GM23338 (cell line): ENCODE measurements at regions not wholly inside any gene's neighbourhood (a gene's known extent, or its start where the extent isn't known, plus 50 kb on each side); places are given as distances from the start of the nearest gene placed in this dataset.

Experiments used
- ATAC-seq: fragments of 200-7000 bp; cut with Tn5 transposase; 3 replicates; pipeline ENCODE4 v1.9.1; 2020
- DNase-seq: peaks from one replicate; pipeline ENCODE4 v3.0.0-alpha.2; 2015; ENCODE audit warnings: low spot score
- H2AFZ ChIP-seq: fragments of 200-600 bp; sonication (generic); 2 replicates; pipeline ENCODE4 v1.8.0; 2016; ENCODE audit warnings: antibody characterized with exemption, mild to moderate bottlenecking, moderate library complexity
- H3F3A ChIP-seq: fragments of 200-600 bp; sonication (generic); replicated peaks from 2 replicates; pipeline ENCODE4 v1.8.0; 2017; ENCODE audit warnings: antibody characterized with exemption, mixed run types, low read depth
- H3K27ac ChIP-seq: fragments of 200-600 bp; sonication (generic); 2 replicates; pipeline ENCODE4 v1.6.1; 2016; ENCODE audit warnings: low read depth
- H3K27me3 ChIP-seq: fragments of 200-600 bp; sonication (generic); 2 replicates; pipeline ENCODE4 v1.8.0; 2016; ENCODE audit warnings: mild to moderate bottlenecking, mixed run types, moderate library complexity; ENCODE audit not compliant: insufficient read depth
- H3K36me3 ChIP-seq: fragments of 200-600 bp; sonication (generic); 2 replicates; pipeline ENCODE4 v1.8.0; 2016; ENCODE audit warnings: mild to moderate bottlenecking; ENCODE audit not compliant: insufficient read depth
- H3K4me1 ChIP-seq: fragments of 200-600 bp; sonication (generic); 2 replicates; pipeline ENCODE4 v1.8.0; 2016; ENCODE audit warnings: mild to moderate bottlenecking, moderate library complexity; ENCODE audit not compliant: insufficient read depth
- H3K4me2 ChIP-seq: fragments of 200-600 bp; sonication (generic); 2 replicates; pipeline ENCODE4 v1.7.1; 2017; ENCODE audit warnings: mixed run types
- H3K4me3 ChIP-seq: fragments of 200-600 bp; sonication (generic); 2 replicates; pipeline ENCODE4 v1.6.1; 2016; ENCODE audit warnings: mixed run types
- H3K79me2 ChIP-seq: fragments of 200-600 bp; sonication (generic); replicated peaks from 2 replicates; pipeline ENCODE4 v1.8.0; 2017; ENCODE audit warnings: mild to moderate bottlenecking; ENCODE audit not compliant: insufficient read depth
- H3K9me2 ChIP-seq: fragments of 200-600 bp; sonication (generic); 2 replicates; pipeline ENCODE4 v1.8.0; 2017; ENCODE audit not compliant: insufficient read depth
- H4K20me1 ChIP-seq: fragments of 200-600 bp; sonication (generic); replicated peaks from 2 replicates; pipeline ENCODE4 v1.8.0; 2017; ENCODE audit warnings: mild to moderate bottlenecking; ENCODE audit not compliant: insufficient read depth
- H3K27ac Mint-ChIP-seq: 2 replicates; pipeline ENCODE4 v1.8.0; 2020; ENCODE audit warnings: inconsistent platforms, mild to moderate bottlenecking, moderate library complexity, mixed read lengths
- H3K27me3 Mint-ChIP-seq: 3 replicates; pipeline ENCODE4 v1.8.0; 2022; ENCODE audit warnings: low read depth, mild to moderate bottlenecking, moderate library complexity, mixed read lengths, inconsistent platforms; ENCODE audit not compliant: insufficient read depth, poor library complexity
- H3K36me3 Mint-ChIP-seq: 3 replicates; pipeline ENCODE4 v1.8.0; 2021; ENCODE audit warnings: low read depth, mild to moderate bottlenecking, inconsistent platforms, moderate library complexity, mixed read lengths
- H3K4me1 Mint-ChIP-seq: 3 replicates; pipeline ENCODE4 v1.8.0; 2020; ENCODE audit warnings: mild to moderate bottlenecking, inconsistent platforms, mixed read lengths
- H3K4me3 Mint-ChIP-seq: 3 replicates; pipeline ENCODE4 v1.8.0; 2021; ENCODE audit warnings: moderate library complexity, mild to moderate bottlenecking, inconsistent platforms, mixed read lengths
- H3K9me3 Mint-ChIP-seq: 3 replicates; pipeline ENCODE4 v1.8.0; 2020; ENCODE audit warnings: moderate library complexity, mild to moderate bottlenecking, inconsistent platforms, mixed read lengths
- CREB1 ChIP-seq: fragments of 250-450 bp; sonication (Bioruptor Pico); IDR thresholded peaks from 2 replicates; pipeline ENCODE4 v1.5.0; 2020; ENCODE audit warnings: low read depth, mild to moderate bottlenecking, moderate library complexity
- EZH2 ChIP-seq: fragments of 200-600 bp; sonication (generic); IDR thresholded peaks from one replicate; pipeline ENCODE4 v1.8.0; 2017; ENCODE audit warnings: antibody characterized with exemption, mild to moderate bottlenecking, low read depth; ENCODE audit not compliant: unreplicated experiment
- EZH2phosphoT487 ChIP-seq: fragments of 200-600 bp; sonication (generic); IDR thresholded peaks from one replicate; pipeline ENCODE4 v1.8.1; 2018; ENCODE audit warnings: antibody characterized with exemption; ENCODE audit not compliant: unreplicated experiment
- JUNB ChIP-seq: IDR thresholded peaks from one replicate; pipeline ENCODE4 v1.6.1; 2016; ENCODE audit warnings: antibody characterized with exemption; ENCODE audit not compliant: unreplicated experiment
- NANOG ChIP-seq: IDR thresholded peaks from 2 replicates; pipeline ENCODE4 v1.6.1; 2016; ENCODE audit warnings: antibody characterized with exemption, borderline replicate concordance
- POLR2AphosphoS5 ChIP-seq: IDR thresholded peaks from 2 replicates; pipeline ENCODE4 v1.6.1; 2016; ENCODE audit warnings: antibody characterized with exemption, low read depth
- STAT1 ChIP-seq: IDR thresholded peaks from one replicate; pipeline ENCODE4 v1.6.1; 2016; ENCODE audit warnings: antibody characterized with exemption; ENCODE audit not compliant: unreplicated experiment
- ZNF331 ChIP-seq: fragments of 250-450 bp; sonication (Bioruptor Pico); IDR thresholded peaks from 2 replicates; pipeline ENCODE4 v1.5.0; 2020; ENCODE audit warnings: low read depth, mild to moderate bottlenecking, moderate library complexity
- TF ChIP-seq, protein P1 (sequence below): IDR thresholded peaks from one replicate; pipeline ENCODE4 v1.6.1; 2018; ENCODE audit warnings: antibody characterized with exemption; ENCODE audit not compliant: unreplicated experiment
- TF ChIP-seq, protein P2 (sequence below): IDR thresholded peaks from 2 replicates; pipeline ENCODE4 v1.6.1; 2016; ENCODE audit warnings: antibody characterized with exemption
- TF ChIP-seq, protein P3 (sequence below), 2 experiments: fragments of 200-600 bp in 1 of 2; sonication (generic) in 1 of 2; conservative IDR thresholded peaks; 2 replicates each; pipeline versions ENCODE4 v1.5.1 to v1.6.1; 2016 to 2017; ENCODE audit warnings: antibody characterized with exemption in 2 of 2, low read depth in 2 of 2, mild to moderate bottlenecking in 2 of 2, moderate library complexity in 1 of 2

DNA sequence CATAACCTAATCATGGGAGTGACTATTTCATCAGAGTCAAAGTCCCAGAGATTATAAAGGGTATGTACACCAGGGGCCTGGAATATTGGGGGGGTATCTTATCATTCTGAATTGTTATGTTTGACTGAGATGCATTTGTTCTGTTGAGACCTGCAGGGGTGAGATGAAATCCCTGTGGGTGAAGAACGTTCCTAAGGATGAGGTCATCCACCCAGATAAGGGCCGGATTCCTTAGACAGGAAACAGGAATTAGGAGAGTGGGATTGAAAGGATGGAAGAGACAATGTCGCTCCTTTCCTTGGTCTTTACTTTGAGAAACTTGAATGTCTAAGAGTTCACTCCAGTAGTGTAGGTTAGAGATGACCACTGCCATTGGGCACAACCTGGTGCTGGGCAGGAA is 54.7 kb downstream of the GAS1 start (continued):
- TF ChIP-seq, protein P1, sequence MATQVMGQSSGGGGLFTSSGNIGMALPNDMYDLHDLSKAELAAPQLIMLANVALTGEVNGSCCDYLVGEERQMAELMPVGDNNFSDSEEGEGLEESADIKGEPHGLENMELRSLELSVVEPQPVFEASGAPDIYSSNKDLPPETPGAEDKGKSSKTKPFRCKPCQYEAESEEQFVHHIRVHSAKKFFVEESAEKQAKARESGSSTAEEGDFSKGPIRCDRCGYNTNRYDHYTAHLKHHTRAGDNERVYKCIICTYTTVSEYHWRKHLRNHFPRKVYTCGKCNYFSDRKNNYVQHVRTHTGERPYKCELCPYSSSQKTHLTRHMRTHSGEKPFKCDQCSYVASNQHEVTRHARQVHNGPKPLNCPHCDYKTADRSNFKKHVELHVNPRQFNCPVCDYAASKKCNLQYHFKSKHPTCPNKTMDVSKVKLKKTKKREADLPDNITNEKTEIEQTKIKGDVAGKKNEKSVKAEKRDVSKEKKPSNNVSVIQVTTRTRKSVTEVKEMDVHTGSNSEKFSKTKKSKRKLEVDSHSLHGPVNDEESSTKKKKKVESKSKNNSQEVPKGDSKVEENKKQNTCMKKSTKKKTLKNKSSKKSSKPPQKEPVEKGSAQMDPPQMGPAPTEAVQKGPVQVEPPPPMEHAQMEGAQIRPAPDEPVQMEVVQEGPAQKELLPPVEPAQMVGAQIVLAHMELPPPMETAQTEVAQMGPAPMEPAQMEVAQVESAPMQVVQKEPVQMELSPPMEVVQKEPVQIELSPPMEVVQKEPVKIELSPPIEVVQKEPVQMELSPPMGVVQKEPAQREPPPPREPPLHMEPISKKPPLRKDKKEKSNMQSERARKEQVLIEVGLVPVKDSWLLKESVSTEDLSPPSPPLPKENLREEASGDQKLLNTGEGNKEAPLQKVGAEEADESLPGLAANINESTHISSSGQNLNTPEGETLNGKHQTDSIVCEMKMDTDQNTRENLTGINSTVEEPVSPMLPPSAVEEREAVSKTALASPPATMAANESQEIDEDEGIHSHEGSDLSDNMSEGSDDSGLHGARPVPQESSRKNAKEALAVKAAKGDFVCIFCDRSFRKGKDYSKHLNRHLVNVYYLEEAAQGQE = no peak
- no peak for TF ChIP-seq STAT1
- no peak for TF ChIP-seq EZH2
- TF ChIP-seq POLR2AphosphoS5 = no peak
- TF ChIP-seq JUNB = no peak

DNA sequence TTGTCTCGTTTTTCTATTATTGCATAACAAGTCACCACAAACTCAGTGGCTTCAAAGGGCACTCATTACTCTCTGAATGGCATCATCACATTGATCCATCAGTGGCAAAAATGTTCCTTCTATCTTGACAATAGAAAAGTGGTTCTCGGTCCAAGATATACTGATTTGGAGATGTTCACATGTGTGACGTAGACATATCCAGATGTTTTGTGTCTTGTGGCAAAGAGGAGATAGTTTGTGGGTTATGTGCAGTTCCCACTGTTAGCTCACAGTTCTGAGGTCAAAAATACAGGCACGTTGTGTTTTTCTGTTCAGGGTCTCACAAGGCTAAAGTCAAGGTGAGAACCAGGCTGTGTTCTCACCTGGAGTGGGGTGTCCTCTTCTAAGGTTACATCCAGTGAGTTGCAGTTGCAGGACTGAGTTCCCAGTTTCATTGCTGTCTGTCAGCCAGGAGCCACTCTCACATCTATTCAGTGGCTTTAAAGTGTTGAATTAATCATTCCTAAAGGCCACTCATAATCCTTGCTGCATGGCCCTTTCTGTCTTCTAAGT is 55.3 kb downstream of the GAS1 start:
- Mint-ChIP-seq H3K36me3 (no peaks in the 10 kb centered on the region), H3K4me3 (no peak overlapping the region), H3K9me3 (no peaks in the 10 kb centered on the region), H3K27ac (no peak overlapping the region), H3K27me3 (peaks cover 2% of the 10 kb centered on the region), H3K4me1 (peaks cover 17% of the 10 kb centered on the region)
- no peaks in the 10 kb centered on the region for H3K27me3 ChIP-seq
- DNase-seq = no peak
- no peaks in the 10 kb centered on the region for H4K20me1 ChIP-seq
- H3K4me2 ChIP-seq = no peak overlapping the region
- no peaks in the 10 kb centered on the region; the same call in 1 of the 2 replicates for H3K9me2 ChIP-seq
- no peak for ATAC-seq
- H3K79me2 ChIP-seq = no peaks in the 10 kb centered on the region
- H3K36me3 ChIP-seq = no peaks in the 10 kb centered on the region
- no peak overlapping the region for H3K27ac ChIP-seq
- H3F3A ChIP-seq = no peaks in the 10 kb centered on the region
- no peak overlapping the region for H3K4me3 ChIP-seq
- H2AFZ ChIP-seq = no peak overlapping the region
- H3K4me1 ChIP-seq = peaks cover 5% of the 10 kb centered on the region; the same call in 1 of the 2 replicates
- TF ChIP-seq, protein P2, sequence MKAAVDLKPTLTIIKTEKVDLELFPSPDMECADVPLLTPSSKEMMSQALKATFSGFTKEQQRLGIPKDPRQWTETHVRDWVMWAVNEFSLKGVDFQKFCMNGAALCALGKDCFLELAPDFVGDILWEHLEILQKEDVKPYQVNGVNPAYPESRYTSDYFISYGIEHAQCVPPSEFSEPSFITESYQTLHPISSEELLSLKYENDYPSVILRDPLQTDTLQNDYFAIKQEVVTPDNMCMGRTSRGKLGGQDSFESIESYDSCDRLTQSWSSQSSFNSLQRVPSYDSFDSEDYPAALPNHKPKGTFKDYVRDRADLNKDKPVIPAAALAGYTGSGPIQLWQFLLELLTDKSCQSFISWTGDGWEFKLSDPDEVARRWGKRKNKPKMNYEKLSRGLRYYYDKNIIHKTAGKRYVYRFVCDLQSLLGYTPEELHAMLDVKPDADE = no peak
- TF ChIP-seq, protein P1 = no peak
- TF ChIP-seq ZNF331 (CRISPR knock-in tag) (no peak), CREB1 (no peak), STAT1 (no peak), EZH2phosphoT487 (no peak), NANOG (no peak), POLR2AphosphoS5 (no peak), JUNB (no peak)
- TF ChIP-seq, protein P3, sequence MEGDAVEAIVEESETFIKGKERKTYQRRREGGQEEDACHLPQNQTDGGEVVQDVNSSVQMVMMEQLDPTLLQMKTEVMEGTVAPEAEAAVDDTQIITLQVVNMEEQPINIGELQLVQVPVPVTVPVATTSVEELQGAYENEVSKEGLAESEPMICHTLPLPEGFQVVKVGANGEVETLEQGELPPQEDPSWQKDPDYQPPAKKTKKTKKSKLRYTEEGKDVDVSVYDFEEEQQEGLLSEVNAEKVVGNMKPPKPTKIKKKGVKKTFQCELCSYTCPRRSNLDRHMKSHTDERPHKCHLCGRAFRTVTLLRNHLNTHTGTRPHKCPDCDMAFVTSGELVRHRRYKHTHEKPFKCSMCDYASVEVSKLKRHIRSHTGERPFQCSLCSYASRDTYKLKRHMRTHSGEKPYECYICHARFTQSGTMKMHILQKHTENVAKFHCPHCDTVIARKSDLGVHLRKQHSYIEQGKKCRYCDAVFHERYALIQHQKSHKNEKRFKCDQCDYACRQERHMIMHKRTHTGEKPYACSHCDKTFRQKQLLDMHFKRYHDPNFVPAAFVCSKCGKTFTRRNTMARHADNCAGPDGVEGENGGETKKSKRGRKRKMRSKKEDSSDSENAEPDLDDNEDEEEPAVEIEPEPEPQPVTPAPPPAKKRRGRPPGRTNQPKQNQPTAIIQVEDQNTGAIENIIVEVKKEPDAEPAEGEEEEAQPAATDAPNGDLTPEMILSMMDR (conservative IDR thresholded peaks at IDR 0.05; ENCODE audit: low read depth in 2 of 2) = no peak
